Activated CD8-positive, alpha-beta memory T cell treated with anti-CD3 and anti-CD28 coated beads, Interleukin-2, amount 10 ng/mL, durations not matched to agents 7 days and 5 days (primary cell): ENCODE measurements at regions not wholly inside any gene's neighbourhood (a gene's known extent, or its start where the extent isn't known, plus 50 kb on each side); places are given as distances from the start of the nearest gene placed in this dataset.

ENCODE experiments used
- ATAC-seq: fragments of 150-1000 bp; cut with Tn5 transposase; one replicate; pipeline ENCODE4 v1.10.0; 2021; ENCODE audit warnings: moderate library complexity
- CTCF ChIA-PET: fragments of 350-600 bp; sonication (Branson Sonifier 250); formaldehyde crosslinking; loops from one replicate; lab custom pipeline; 2021; ENCODE audit warnings: antibody characterized with exemption; lab: Charles Lee
- DNase-seq: peaks from one replicate; pipeline ENCODE4 v3.0.0-alpha.2; 2020
- H3K27ac Mint-ChIP-seq: one replicate; pipeline ENCODE4 v1.8.0; 2021; ENCODE audit warnings: mild to moderate bottlenecking, mixed read lengths
- H3K27me3 Mint-ChIP-seq: one replicate; pipeline ENCODE4 v1.8.0; 2021; ENCODE audit warnings: mixed read lengths
- H3K36me3 Mint-ChIP-seq: one replicate; pipeline ENCODE4 v1.8.0; 2021; ENCODE audit warnings: mild to moderate bottlenecking, mixed read lengths
- H3K4me1 Mint-ChIP-seq: one replicate; pipeline ENCODE4 v1.8.0; 2021; ENCODE audit warnings: mixed read lengths
- H3K4me3 Mint-ChIP-seq: one replicate; pipeline ENCODE4 v1.8.0; 2021; ENCODE audit warnings: mild to moderate bottlenecking, moderate library complexity, mixed read lengths
- H3K9me3 Mint-ChIP-seq: one replicate; pipeline ENCODE4 v1.8.0; 2022; ENCODE audit warnings: low read depth, mixed read lengths

DNA sequence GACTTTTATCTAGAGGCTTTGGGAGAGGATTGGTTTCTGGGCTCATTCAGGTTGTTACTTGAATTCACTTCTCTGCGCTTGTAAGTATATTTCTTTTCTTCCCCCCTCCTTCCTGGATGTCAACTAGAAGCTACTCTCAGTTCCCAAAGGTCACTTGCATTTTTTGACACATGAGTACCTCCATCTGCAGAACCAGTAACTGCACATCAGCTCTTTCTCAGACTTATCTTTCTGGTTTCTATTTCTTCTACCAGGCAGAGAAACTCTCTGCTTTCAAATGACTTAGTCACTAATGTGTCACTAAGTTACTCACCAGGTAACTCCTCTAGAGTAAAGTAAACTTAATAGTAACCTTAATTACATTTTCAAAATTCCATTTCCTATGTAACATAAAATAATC lies 773.0 kb upstream of the LUZP2 start:
- ATAC-seq (no peak), DNase-seq (no peak)
- peaks cover 2% of the 10 kb centered on the region for H3K9me3 Mint-ChIP-seq
- H3K4me1 Mint-ChIP-seq = no peaks in the 10 kb centered on the region
- H3K36me3 Mint-ChIP-seq = no peaks in the 10 kb centered on the region
- H3K27me3 Mint-ChIP-seq = no peaks in the 10 kb centered on the region
- CTCF ChIA-PET = no interaction called here
- no peak overlapping the region for H3K4me3 Mint-ChIP-seq
- H3K27ac Mint-ChIP-seq = no peak overlapping the region

DNA sequence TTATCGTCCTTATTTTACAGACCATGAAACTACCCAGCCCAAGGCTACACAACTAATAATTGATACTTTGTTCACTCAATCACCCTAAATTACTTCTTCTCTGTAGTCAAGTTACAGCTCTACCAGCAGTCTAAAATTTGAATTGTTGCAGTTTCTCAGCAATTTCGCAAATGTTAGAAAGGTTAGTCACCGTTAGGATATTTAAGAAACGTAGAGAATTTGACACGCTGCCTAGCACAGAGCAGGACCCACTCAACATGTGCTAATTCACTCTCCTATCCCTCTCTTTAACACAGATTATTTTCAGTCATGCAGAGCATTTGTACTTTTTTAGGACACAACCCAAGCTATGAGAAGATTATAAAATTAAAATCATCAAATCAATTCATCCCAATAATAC lies 771.1 kb upstream of the LUZP2 start:
- Mint-ChIP-seq H3K4me3 (no peak overlapping the region), H3K9me3 (peaks cover 2% of the 10 kb centered on the region), H3K27me3 (no peaks in the 10 kb centered on the region), H3K4me1 (no peaks in the 10 kb centered on the region), H3K36me3 (no peaks in the 10 kb centered on the region), H3K27ac (no peak overlapping the region)
- no peak for DNase-seq
- CTCF ChIA-PET = no interaction called here
- ATAC-seq = no peak

DNA sequence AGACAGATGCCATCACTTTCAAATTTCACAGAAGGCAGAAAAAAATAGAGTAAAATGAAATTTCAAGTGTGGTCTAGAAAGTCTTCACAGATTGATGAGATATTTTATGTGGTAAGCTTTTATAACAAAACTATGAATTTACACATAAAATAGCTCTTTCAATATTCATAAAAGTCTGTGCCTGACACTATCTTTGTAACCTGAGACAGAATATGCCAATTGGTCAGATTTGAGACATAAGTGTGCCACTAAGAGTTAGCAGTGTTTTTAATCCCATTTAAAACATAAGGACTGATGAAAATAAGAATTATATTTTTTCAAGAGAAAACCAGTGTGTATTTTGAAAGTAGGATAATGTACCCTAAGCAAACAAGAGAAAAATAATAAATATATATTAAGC lies 769.5 kb upstream of the LUZP2 start:
- H3K27ac Mint-ChIP-seq = no peak overlapping the region
- no peaks in the 10 kb centered on the region for H3K4me1 Mint-ChIP-seq
- H3K36me3 Mint-ChIP-seq = no peaks in the 10 kb centered on the region
- H3K4me3 Mint-ChIP-seq = no peak overlapping the region
- H3K9me3 Mint-ChIP-seq = peaks cover 6% of the 10 kb centered on the region
- ATAC-seq (no peak), DNase-seq (no peak)
- CTCF ChIA-PET = no interaction called here
- no peaks in the 10 kb centered on the region for H3K27me3 Mint-ChIP-seq

- Mint-ChIP-seq H3K4me3 (no peak overlapping the region), H3K27ac (no peak overlapping the region), H3K36me3 (no peaks in the 10 kb centered on the region), H3K27me3 (no peaks in the 10 kb centered on the region), H3K4me1 (no peaks in the 10 kb centered on the region), H3K9me3 (peaks cover 6% of the 10 kb centered on the region)
- no peak for DNase-seq
- CTCF ChIA-PET = no interaction called here
- ATAC-seq = no peak
Measured at GRCh38 chr11:23727794-23728193, 769.1 kb upstream of the LUZP2 start.

- H3K27me3 Mint-ChIP-seq = no peaks in the 10 kb centered on the region
- H3K27ac Mint-ChIP-seq = no peak overlapping the region
- no peaks in the 10 kb centered on the region for H3K4me1 Mint-ChIP-seq
- H3K9me3 Mint-ChIP-seq = peaks cover 12% of the 10 kb centered on the region
- DNase-seq = no peak
- no peak for ATAC-seq
- no peaks in the 10 kb centered on the region for H3K36me3 Mint-ChIP-seq
- CTCF ChIA-PET = no interaction called here
- H3K4me3 Mint-ChIP-seq = no peak overlapping the region
Measured at GRCh38 chr11:23729088-23729487, 767.8 kb upstream of the LUZP2 start.

DNA sequence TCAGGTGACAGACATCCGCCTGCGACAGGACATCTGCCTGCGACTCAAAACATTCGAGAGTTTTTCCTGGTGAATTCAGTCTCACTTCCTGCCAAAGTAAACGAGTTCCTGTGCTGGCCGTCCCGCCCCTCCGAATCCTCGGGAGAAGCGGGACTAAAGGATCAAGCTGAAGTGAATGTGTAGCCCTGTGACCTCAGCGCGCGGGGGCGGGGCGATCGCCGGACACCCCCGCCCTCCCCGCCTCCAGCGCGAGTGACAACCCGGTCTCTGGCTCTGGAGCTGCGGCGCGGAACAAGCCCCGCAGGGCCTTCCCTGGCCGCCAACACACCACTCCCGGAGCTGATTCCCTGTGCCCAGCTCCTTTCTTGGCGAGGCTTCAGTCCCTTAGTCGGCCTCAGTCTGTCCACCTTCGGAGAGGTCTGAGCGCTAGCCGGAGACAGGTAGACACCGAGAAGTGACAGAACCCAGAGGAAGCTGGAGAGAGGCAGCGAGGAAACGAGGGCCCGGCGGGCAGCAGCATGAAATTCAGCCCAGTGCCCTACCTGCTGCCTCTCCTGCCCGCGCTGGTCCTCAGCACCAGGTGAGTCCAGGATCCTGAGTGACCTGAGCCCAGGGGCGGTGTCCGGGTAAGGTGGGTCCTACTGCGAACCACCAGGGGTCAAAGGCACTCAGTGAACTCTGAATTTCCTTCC lies 766.4 kb upstream of the LUZP2 start:
- Mint-ChIP-seq H3K27me3 (no peaks in the 10 kb centered on the region), H3K27ac (no peak overlapping the region), H3K9me3 (peaks cover 20% of the 10 kb centered on the region), H3K4me3 (no peak overlapping the region), H3K36me3 (no peaks in the 10 kb centered on the region), H3K4me1 (no peaks in the 10 kb centered on the region)
- CTCF ChIA-PET = no interaction called here
- DNase-seq (no peak), ATAC-seq (no peak)

- DNase-seq (no peak), ATAC-seq (no peak)
- peaks cover 20% of the 10 kb centered on the region for H3K9me3 Mint-ChIP-seq
- H3K27ac Mint-ChIP-seq = no peak overlapping the region
- H3K4me1 Mint-ChIP-seq = no peaks in the 10 kb centered on the region
- H3K36me3 Mint-ChIP-seq = no peaks in the 10 kb centered on the region
- no peak overlapping the region for H3K4me3 Mint-ChIP-seq
- no peaks in the 10 kb centered on the region for H3K27me3 Mint-ChIP-seq
- CTCF ChIA-PET = no interaction called here
Measured at GRCh38 chr11:23732026-23732425, 764.8 kb upstream of the LUZP2 start.

- no peaks in the 10 kb centered on the region for H3K36me3 Mint-ChIP-seq
- no peak overlapping the region for H3K27ac Mint-ChIP-seq
- CTCF ChIA-PET = no interaction called here
- H3K27me3 Mint-ChIP-seq = no peaks in the 10 kb centered on the region
- ATAC-seq (no peak), DNase-seq (no peak)
- peaks cover 15% of the 10 kb centered on the region for H3K9me3 Mint-ChIP-seq
- no peak overlapping the region for H3K4me3 Mint-ChIP-seq
- no peaks in the 10 kb centered on the region for H3K4me1 Mint-ChIP-seq
Measured at GRCh38 chr11:23746896-23747295, 750.0 kb upstream of the LUZP2 start.

DNA sequence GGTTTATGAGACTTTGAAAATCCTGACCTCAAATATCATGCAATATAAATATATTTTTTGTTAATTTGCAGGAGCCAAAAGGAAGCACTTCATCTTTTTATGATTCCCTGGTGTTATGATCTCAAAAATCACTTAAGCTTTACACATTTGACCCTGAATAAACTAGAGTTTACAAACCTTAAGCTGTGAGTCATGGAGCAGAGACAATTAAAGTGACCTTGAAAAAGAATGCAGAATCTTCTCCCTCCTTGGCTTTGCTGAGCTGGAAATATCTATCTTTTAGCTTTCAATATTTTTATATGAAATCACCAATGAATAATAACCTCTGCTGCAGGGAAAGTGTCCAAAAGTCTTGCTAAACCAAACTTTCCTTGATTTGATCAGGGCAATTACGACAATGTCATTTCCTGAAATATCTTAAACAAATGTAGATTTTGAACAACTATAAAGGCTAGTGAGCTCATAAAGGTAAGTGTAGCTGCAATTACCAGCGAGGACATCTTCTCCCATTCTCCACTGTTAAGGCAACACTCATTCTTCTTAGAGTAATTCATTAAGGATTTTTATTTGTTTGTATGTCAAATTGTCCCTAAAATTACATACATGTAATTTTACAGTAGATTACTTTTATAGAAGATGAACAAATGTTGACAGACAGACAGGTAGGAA lies 747.0 kb upstream of the LUZP2 start:
- no peak for ATAC-seq
- CTCF ChIA-PET = no interaction called here
- no peak for DNase-seq
- Mint-ChIP-seq H3K4me3 (no peak overlapping the region), H3K4me1 (no peaks in the 10 kb centered on the region), H3K27ac (no peak overlapping the region), H3K36me3 (no peaks in the 10 kb centered on the region), H3K9me3 (peaks cover 13% of the 10 kb centered on the region), H3K27me3 (no peaks in the 10 kb centered on the region)

- ATAC-seq = no peak
- Mint-ChIP-seq H3K4me1 (no peaks in the 10 kb centered on the region), H3K27me3 (no peaks in the 10 kb centered on the region), H3K36me3 (no peaks in the 10 kb centered on the region), H3K27ac (no peak overlapping the region), H3K4me3 (no peak overlapping the region), H3K9me3 (peaks cover 18% of the 10 kb centered on the region)
- CTCF ChIA-PET = no interaction called here
- no peak for DNase-seq
Measured at GRCh38 chr11:23751280-23751679, 745.6 kb upstream of the LUZP2 start.

- Mint-ChIP-seq H3K4me1 (no peaks in the 10 kb centered on the region), H3K27me3 (no peaks in the 10 kb centered on the region), H3K27ac (no peak overlapping the region), H3K36me3 (no peaks in the 10 kb centered on the region), H3K9me3 (peaks cover 14% of the 10 kb centered on the region), H3K4me3 (no peak overlapping the region)
- ATAC-seq = no peak
- DNase-seq = no peak
- CTCF ChIA-PET = no interaction called here
Measured at GRCh38 chr11:23755076-23755475, 741.8 kb upstream of the LUZP2 start.

DNA sequence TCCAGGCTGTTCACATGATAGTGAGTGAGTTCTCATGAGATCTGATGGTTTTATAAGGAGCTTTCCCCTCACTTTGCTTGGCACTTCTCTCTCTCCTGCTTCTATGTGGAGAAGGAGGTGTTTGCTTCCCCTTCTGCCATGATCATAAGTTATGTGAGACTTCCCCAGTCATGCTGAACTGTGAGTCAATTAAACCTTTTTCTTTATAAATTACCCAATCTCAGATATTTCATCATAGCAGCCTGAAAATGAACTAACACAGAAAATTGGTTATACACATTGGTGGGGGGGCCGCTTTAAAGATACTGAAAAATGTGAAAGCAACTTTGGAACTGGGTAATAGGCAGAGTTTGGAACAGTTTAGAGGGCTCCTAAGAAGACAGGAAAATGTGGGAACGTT lies 741.1 kb upstream of the LUZP2 start:
- no peak for DNase-seq
- ATAC-seq = no peak
- Mint-ChIP-seq H3K9me3 (peaks cover 9% of the 10 kb centered on the region), H3K4me3 (no peak overlapping the region), H3K36me3 (no peaks in the 10 kb centered on the region), H3K27me3 (no peaks in the 10 kb centered on the region), H3K27ac (no peak overlapping the region), H3K4me1 (no peaks in the 10 kb centered on the region)
- CTCF ChIA-PET = no interaction called here

DNA sequence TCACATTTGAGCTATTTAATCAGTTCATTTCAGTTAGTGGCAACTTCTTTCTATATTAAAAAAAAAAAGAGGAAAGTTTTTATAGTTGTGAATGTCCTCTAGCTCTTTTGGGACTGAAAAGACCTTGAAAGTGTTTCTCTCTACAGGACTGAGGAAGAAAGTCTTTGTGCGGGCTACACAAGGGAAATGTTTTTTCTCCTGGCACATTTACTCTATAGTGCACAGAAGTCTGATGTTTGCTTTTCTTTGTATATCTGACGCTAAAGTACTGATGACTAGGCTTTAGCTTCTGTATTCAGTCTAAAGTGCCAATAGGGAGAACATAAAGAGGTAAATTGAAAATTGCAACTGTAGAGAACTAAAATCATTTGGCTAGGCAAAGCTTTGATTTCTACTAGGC lies 737.4 kb upstream of the LUZP2 start:
- no peak for DNase-seq
- ATAC-seq = no peak
- peaks cover 13% of the 10 kb centered on the region for H3K9me3 Mint-ChIP-seq
- CTCF ChIA-PET = no interaction called here
- no peaks in the 10 kb centered on the region for H3K4me1 Mint-ChIP-seq
- H3K4me3 Mint-ChIP-seq = no peak overlapping the region
- no peaks in the 10 kb centered on the region for H3K27me3 Mint-ChIP-seq
- H3K27ac Mint-ChIP-seq = no peak overlapping the region
- no peaks in the 10 kb centered on the region for H3K36me3 Mint-ChIP-seq

- H3K4me1 Mint-ChIP-seq = no peaks in the 10 kb centered on the region
- CTCF ChIA-PET = no interaction called here
Measured at GRCh38 chr11:23764286-23764685, 732.6 kb upstream of the LUZP2 start.

More at GRCh38 chr11:23764286-23764685, 732.6 kb upstream of the LUZP2 start:
- Mint-ChIP-seq H3K27me3 (no peaks in the 10 kb centered on the region), H3K27ac (no peak overlapping the region), H3K9me3 (peaks cover 7% of the 10 kb centered on the region), H3K36me3 (no peaks in the 10 kb centered on the region), H3K4me3 (no peak overlapping the region)
- ATAC-seq (no peak), DNase-seq (no peak)
